ENCODE measurements at regions not wholly inside any gene's neighbourhood (a gene's known extent, or its start where the extent isn't known, plus 50 kb on each side); places are given as distances from the start of the nearest gene placed in this dataset.

DNA sequence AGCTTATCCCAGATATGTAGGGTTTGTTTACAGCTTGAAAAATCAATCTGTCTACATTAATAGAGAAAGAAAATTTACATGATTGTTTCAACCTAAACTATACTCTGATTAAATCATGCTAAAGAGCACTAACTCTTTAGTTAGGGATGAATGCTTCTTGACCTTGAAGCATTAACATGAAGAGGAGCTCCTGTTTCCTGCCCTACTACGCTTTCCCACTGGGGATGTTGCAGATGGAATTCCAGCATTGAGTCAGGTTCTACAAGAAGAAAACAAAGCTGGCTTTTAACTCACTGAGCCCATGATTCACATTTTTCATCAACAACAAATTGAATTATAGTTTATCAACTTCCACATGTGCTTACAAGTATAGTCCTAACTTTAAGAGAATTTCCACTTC is 471.3 kb downstream of the TMEM232 start:
- no peaks in the 10 kb centered on the region for H3K4me1 ChIP-seq (replicated peaks in 1 of 2)
- H3K36me3 ChIP-seq (replicated peaks in 1 of 2) = no peaks in the 10 kb centered on the region
- no peak overlapping the region for H3K27ac ChIP-seq
- DNase-seq = no peak
- intact Hi-C loops (cut with DNase I) = no loop called here
- peaks cover 0 to 14% (median 0%) of the 10 kb centered on the region in 3 donors for H3K9me3 ChIP-seq (replicated peaks in 1 of 3)
- 78 to 94% (median 92%) methylated on average over 1 of the region's 1 CpG for WGBS, 4 donors
- H3K4me3 ChIP-seq = no peak overlapping the region
- no peaks in the 10 kb centered on the region for H3K27me3 ChIP-seq
- no peak for TF ChIP-seq POLR2A (IDR thresholded peaks at IDR 0.05)
- TF ChIP-seq, protein P1, sequence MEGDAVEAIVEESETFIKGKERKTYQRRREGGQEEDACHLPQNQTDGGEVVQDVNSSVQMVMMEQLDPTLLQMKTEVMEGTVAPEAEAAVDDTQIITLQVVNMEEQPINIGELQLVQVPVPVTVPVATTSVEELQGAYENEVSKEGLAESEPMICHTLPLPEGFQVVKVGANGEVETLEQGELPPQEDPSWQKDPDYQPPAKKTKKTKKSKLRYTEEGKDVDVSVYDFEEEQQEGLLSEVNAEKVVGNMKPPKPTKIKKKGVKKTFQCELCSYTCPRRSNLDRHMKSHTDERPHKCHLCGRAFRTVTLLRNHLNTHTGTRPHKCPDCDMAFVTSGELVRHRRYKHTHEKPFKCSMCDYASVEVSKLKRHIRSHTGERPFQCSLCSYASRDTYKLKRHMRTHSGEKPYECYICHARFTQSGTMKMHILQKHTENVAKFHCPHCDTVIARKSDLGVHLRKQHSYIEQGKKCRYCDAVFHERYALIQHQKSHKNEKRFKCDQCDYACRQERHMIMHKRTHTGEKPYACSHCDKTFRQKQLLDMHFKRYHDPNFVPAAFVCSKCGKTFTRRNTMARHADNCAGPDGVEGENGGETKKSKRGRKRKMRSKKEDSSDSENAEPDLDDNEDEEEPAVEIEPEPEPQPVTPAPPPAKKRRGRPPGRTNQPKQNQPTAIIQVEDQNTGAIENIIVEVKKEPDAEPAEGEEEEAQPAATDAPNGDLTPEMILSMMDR (IDR thresholded peaks at IDR 0.05) = no peak

- Histone ChIP-seq H3K36me3 (replicated peaks in 1 of 2) (no peaks in the 10 kb centered on the region), H3K27me3 (no peaks in the 10 kb centered on the region), H3K9me3 (replicated peaks in 1 of 3) (peaks cover 0 to 14% (median 0%) of the 10 kb centered on the region in 3 donors), H3K4me3 (no peak overlapping the region), H3K4me1 (replicated peaks in 1 of 2) (no peaks in the 10 kb centered on the region), H3K27ac (no peak overlapping the region)
- DNase-seq = no peak
- intact Hi-C loops (cut with DNase I) = no loop called here
- 52 to 65% (median 60%) methylated on average over 2 of the region's 2 CpGs for WGBS, 4 donors
- TF ChIP-seq, protein P1 (IDR thresholded peaks at IDR 0.05) = no peak
- no peak for TF ChIP-seq POLR2A (IDR thresholded peaks at IDR 0.05)
Observed at GRCh38 chr5:110256298-110256697, 470.2 kb downstream of the TMEM232 start.

DNA sequence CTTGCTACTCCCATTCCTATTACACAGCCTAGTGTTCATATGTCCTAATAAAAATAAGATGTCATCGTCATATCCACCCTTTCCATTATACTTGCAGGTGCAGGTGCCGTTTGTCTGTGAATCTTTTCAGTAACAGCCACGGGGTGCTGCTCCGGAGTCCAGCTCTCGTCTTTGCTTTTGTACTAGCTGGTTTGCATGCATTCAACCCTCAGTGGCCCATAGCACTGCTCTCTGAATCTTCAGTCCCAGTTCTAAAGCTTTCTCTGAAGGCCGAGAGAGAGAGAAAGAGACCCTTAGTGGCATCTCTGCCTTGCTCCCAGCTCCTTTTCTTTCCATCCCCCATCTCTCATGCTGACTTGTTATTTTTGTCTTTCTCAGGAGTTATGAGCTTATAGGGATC is 468.5 kb downstream of the TMEM232 start:
- intact Hi-C loops (cut with DNase I) = no loop called here
- H3K4me1 ChIP-seq (replicated peaks in 1 of 2) = peaks cover 0 to 6% of the 10 kb centered on the region in 2 donors
- no peaks in the 10 kb centered on the region for H3K27me3 ChIP-seq
- H3K9me3 ChIP-seq (replicated peaks in 1 of 3) = peaks cover 0 to 12% (median 0%) of the 10 kb centered on the region in 3 donors
- WGBS, 4 donors = 79 to 90% (median 86%) methylated on average over 6 of the region's 6 CpGs
- no peak overlapping the region for H3K4me3 ChIP-seq
- H3K36me3 ChIP-seq (replicated peaks in 1 of 2) = no peaks in the 10 kb centered on the region
- no peak for DNase-seq
- no peak overlapping the region for H3K27ac ChIP-seq
- TF ChIP-seq, protein P1 (IDR thresholded peaks at IDR 0.05) = no peak
- no peak for TF ChIP-seq POLR2A (IDR thresholded peaks at IDR 0.05)

DNA sequence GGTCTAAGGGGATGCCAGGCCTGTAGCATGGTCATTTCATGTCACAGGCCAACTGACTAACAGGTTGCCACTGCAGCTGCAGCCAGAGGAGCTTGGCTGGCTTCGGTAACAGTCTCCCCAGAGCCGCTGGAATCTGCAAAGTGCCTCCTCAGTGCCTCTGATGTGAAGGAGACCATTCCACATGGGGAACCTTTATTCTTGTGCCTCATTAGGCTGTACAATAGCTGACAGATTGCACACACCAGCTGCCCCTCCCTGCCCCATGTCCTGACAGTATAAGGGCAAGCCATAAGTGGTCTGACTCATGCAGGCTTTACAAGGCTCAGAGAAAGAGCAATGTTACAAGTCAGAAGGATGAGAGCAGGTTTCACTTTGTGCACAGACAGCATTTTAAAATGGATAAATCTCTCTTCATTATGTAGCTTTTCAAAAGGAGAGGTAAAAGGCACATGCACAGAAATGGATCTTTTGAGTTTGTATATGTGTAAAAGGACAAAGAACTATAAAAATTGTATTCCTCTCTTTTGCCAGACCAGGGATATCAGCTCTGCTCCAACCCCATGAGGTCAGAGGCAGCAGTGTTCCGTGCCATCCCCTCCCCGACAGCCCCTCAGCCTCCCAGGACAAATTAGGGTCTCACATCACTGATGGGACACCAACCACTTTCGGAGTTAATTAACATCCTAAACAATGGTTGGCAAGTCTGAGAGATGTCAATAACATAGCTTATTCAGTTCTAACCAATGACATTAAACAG is 467.8 kb downstream of the TMEM232 start:
- H3K9me3 ChIP-seq (replicated peaks in 1 of 3) = peaks cover 0 to 5% (median 0%) of the 10 kb centered on the region in 3 donors
- H3K4me1 ChIP-seq (replicated peaks in 1 of 2) = peaks cover 0 to 6% of the 10 kb centered on the region in 2 donors
- no peak overlapping the region for H3K4me3 ChIP-seq
- 77 to 80% (median 79%) methylated on average over 3 to 5 of the region's 5 CpGs for WGBS, 4 donors
- no peak overlapping the region for H3K27ac ChIP-seq
- peak in 3 of 7 donors; percentile 5 to 19 (median 18) for DNase-seq
- no peak for TF ChIP-seq POLR2A (IDR thresholded peaks at IDR 0.05)
- TF ChIP-seq, protein P1 (IDR thresholded peaks at IDR 0.05) = no peak
- no peaks in the 10 kb centered on the region for H3K27me3 ChIP-seq
- intact Hi-C loops (cut with DNase I) = no loop called here
- no peaks in the 10 kb centered on the region for H3K36me3 ChIP-seq (replicated peaks in 1 of 2)

Measured in adrenal gland (tissue), 9 donors.